ENCODE measurements at regions not wholly inside any gene's neighbourhood (a gene's known extent, or its start where the extent isn't known, plus 50 kb on each side); places are given as distances from the start of the nearest gene placed in this dataset.

GRCh38 chr2:230594286-230594840 is 118.3 kb upstream of the CAB39 start:
- TF ChIP-seq POLR2A (IDR thresholded peaks at IDR 0.05) (no peak), CTCF (IDR thresholded peaks at IDR 0.05) (no peak)

All from testis (tissue), 2 donors.